Right cardiac atrium (tissue), 5 donors: ENCODE measurements at regions not wholly inside any gene's neighbourhood (a gene's known extent, or its start where the extent isn't known, plus 50 kb on each side); places are given as distances from the start of the nearest gene placed in this dataset.

Experiments
- ATAC-seq, 2 donors: fragments of 200-7000 bp; cut with Tn5 transposase; one replicate each; pipeline versions ENCODE4 v1.8.0 to v1.9.1; 2020; ENCODE audit warnings: moderate library complexity in 2 of 2, mild to moderate bottlenecking in 1 of 2
- DNase-seq, 3 donors: peaks; one replicate each; pipeline ENCODE4 v3.0.0-alpha.2; 2020
- H3K27ac ChIP-seq: one replicate; pipeline ENCODE4 v1.5.1; 2013; ENCODE audit warnings: mild to moderate bottlenecking, low read length, control low read depth, moderate library complexity
- H3K27me3 ChIP-seq: one replicate; pipeline ENCODE4 v1.6.1; 2013; ENCODE audit not compliant: control insufficient read depth, insufficient read depth
- H3K4me1 ChIP-seq: one replicate; pipeline ENCODE4 v1.6.1; 2013; ENCODE audit warnings: low read length; ENCODE audit not compliant: control insufficient read depth, insufficient read depth
- H3K4me3 ChIP-seq: one replicate; pipeline ENCODE4 v1.5.1; 2013; ENCODE audit warnings: low read length, control low read depth
- H3K9me3 ChIP-seq: one replicate; pipeline ENCODE4 v1.6.1; 2013; ENCODE audit warnings: low read length; ENCODE audit not compliant: control insufficient read depth
- WGBS: extraction: QIAGEN DNeasy Blood & Tissue Kit; methylation state at CpG from one replicate; pipeline ENCODE4 v1.1.7; 2013; 5-methylcytosine and 5-hydroxymethylcytosine counted together
- intact Hi-C, 4 donors: fragments of 100-400 bp; cut with DNase I; formaldehyde crosslinking; loops; one replicate each; pipeline versions ENCODE4 v1.11.0 to v1.14.0; 2022 to 2023
- donor health status: healthy with polysubstance abuse.
- donor health status: DM: no; HTN: yes; CAD: no.
- donor health status: DM: no; HTN: no; CAD: no.
- donor health status: DM: no; HTN: yes; CAD: no; lungs with severe emphysema.
- donor health status: DM: yes; HTN: yes; CAD: no.

- DNase-seq: no peak
- no peaks in the 10 kb centered on the region for H3K4me1 ChIP-seq
- intact Hi-C loops: no loop called here
- 86% methylated on average over 2 of the region's 2 CpGs for WGBS
- no peak overlapping the region for H3K27ac ChIP-seq
- H3K9me3 ChIP-seq: no peaks in the 10 kb centered on the region
- no peak for ATAC-seq
- H3K27me3 ChIP-seq: no peaks in the 10 kb centered on the region
- no peak overlapping the region for H3K4me3 ChIP-seq
These were observed 319.6 kb downstream of the GPATCH2 start for GRCh38 chr1:217311269-217311668.

- no peaks in the 10 kb centered on the region for H3K27me3 ChIP-seq
- no peak for ATAC-seq
- H3K27ac ChIP-seq: no peak overlapping the region
- WGBS: 46% methylated on average over 1 of the region's 1 CpG
- intact Hi-C loops: no loop called here
- no peaks in the 10 kb centered on the region for H3K4me1 ChIP-seq
- H3K4me3 ChIP-seq: no peak overlapping the region
- H3K9me3 ChIP-seq: no peaks in the 10 kb centered on the region
- DNase-seq: no peak
These were observed 349.6 kb downstream of the GPATCH2 start for GRCh38 chr1:217281332-217281731.

GRCh38 chr1:217275655-217276398, 355.1 kb downstream of the GPATCH2 start:
- intact Hi-C loops: no loop called here
- 44% methylated on average over 6 of the region's 6 CpGs for WGBS
- DNase-seq: no peak
- Histone ChIP-seq H3K27ac (no peak overlapping the region), H3K27me3 (no peaks in the 10 kb centered on the region), H3K4me1 (peaks cover 2% of the 10 kb centered on the region), H3K9me3 (no peaks in the 10 kb centered on the region), H3K4me3 (no peak overlapping the region)
- no peak for ATAC-seq

- WGBS: 56% methylated on average over 2 of the region's 2 CpGs
- intact Hi-C loops: no loop called here
- Histone ChIP-seq H3K9me3 (no peaks in the 10 kb centered on the region), H3K4me1 (peaks cover 2% of the 10 kb centered on the region), H3K27me3 (no peaks in the 10 kb centered on the region), H3K4me3 (no peak overlapping the region), H3K27ac (no peak overlapping the region)
- DNase-seq (no peak), ATAC-seq (no peak)
These were observed 355.8 kb downstream of the GPATCH2 start for GRCh38 chr1:217274927-217275654.

DNA sequence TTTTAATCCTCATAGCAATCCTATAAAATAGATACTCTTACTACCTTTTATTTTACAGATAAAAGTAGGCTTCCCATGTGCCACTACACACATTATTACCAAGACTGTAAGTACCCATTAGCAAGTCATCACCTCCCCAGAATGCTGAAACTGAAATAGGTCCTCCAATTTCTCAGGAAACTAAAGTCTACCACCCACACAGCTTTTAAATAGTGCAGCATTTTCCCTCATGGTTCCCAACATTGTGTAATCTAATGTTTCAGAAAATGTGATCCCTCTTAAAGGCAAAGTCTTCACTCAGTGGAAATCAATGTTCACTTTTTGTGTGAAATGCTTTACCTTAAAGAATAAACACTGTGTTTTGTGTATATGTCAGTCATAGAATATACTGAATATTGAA, 356.5 kb downstream of the GPATCH2 start:
- ATAC-seq (no peak), DNase-seq (no peak)
- Histone ChIP-seq H3K27ac (no peak overlapping the region), H3K4me3 (no peak overlapping the region), H3K4me1 (peaks cover 2% of the 10 kb centered on the region), H3K9me3 (no peaks in the 10 kb centered on the region), H3K27me3 (no peaks in the 10 kb centered on the region)
- intact Hi-C loops: no loop called here

DNA sequence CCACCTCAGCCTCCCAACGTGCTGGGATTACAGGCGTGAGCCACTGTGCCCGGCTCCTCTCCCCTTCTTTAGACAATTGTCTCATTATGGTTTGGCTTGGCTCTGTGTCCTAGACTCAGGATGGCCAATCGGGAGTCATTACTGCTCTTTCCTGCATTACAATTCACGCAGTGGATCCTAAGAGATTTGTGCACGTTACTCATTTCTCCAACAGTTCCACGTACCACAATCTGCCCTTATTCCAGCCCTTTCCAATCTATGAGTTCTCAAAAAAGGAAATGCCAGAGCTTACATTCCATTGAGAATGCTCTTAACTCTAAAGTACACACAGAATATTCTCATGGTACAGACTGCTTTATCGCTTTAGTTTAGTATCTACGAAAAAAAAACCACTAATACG, 357.0 kb downstream of the GPATCH2 start:
- DNase-seq (no peak), ATAC-seq (no peak)
- H3K9me3 ChIP-seq: no peaks in the 10 kb centered on the region
- H3K4me3 ChIP-seq: no peak overlapping the region
- H3K27ac ChIP-seq: no peak overlapping the region
- H3K4me1 ChIP-seq: peaks cover 2% of the 10 kb centered on the region
- no peaks in the 10 kb centered on the region for H3K27me3 ChIP-seq
- 74% methylated on average over 10 of the region's 10 CpGs for WGBS
- intact Hi-C loops: no loop called here

- Histone ChIP-seq H3K27me3 (no peaks in the 10 kb centered on the region), H3K4me1 (peaks cover 2% of the 10 kb centered on the region), H3K27ac (no peak overlapping the region), H3K9me3 (no peaks in the 10 kb centered on the region), H3K4me3 (no peak overlapping the region)
- DNase-seq (no peak), ATAC-seq (no peak)
- WGBS: 45% methylated on average over 2 of the region's 2 CpGs
- intact Hi-C loops: no loop called here
These were observed 358.5 kb downstream of the GPATCH2 start for GRCh38 chr1:217272385-217272784.

DNA sequence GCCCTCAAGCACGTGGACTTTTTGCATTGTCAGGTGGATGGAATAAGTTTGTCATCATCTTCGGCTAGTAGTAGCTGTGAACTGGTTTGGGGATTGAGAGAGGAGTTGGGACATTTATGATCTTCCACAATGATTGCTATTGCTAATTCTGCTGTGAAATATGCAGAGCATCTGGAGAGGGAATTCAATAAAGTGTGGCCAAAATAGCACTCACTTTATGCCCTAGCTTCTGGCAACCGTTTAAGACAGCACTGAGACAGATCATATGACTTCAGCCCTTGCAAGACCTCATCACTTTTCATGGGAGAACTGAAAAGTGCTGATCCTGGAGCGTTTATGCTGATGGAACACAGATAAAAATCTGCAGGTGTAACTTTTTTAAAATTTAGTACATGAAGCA, 360.8 kb downstream of the GPATCH2 start:
- 34% methylated on average over 4 of the region's 4 CpGs for WGBS
- no peaks in the 10 kb centered on the region for H3K9me3 ChIP-seq
- DNase-seq (no peak), ATAC-seq (no peak)
- no peak overlapping the region for H3K4me3 ChIP-seq
- intact Hi-C loops: no loop called here
- H3K27me3 ChIP-seq: no peaks in the 10 kb centered on the region
- no peak overlapping the region for H3K27ac ChIP-seq
- H3K4me1 ChIP-seq: peaks cover 2% of the 10 kb centered on the region

- Histone ChIP-seq H3K4me3 (no peak overlapping the region), H3K4me1 (peaks cover 2% of the 10 kb centered on the region), H3K27me3 (no peaks in the 10 kb centered on the region), H3K27ac (no peak overlapping the region), H3K9me3 (no peaks in the 10 kb centered on the region)
- no peak for ATAC-seq
- whole genome bisulfite sequencing: 86% methylated on average over 5 of the region's 5 CpGs
- intact Hi-C loops: no loop called here
- no peak for DNase-seq
These were observed 362.8 kb downstream of the GPATCH2 start for GRCh38 chr1:217268058-217268457.

- Histone ChIP-seq H3K9me3 (no peaks in the 10 kb centered on the region), H3K4me3 (no peak overlapping the region), H3K27ac (no peak overlapping the region), H3K4me1 (no peaks in the 10 kb centered on the region), H3K27me3 (no peaks in the 10 kb centered on the region)
- no peak for ATAC-seq
- intact Hi-C loops: no loop called here
- no peak for DNase-seq
- 87% methylated on average over 2 of the region's 2 CpGs for WGBS
These were observed 369.3 kb downstream of the GPATCH2 start for GRCh38 chr1:217261636-217262035.

DNA sequence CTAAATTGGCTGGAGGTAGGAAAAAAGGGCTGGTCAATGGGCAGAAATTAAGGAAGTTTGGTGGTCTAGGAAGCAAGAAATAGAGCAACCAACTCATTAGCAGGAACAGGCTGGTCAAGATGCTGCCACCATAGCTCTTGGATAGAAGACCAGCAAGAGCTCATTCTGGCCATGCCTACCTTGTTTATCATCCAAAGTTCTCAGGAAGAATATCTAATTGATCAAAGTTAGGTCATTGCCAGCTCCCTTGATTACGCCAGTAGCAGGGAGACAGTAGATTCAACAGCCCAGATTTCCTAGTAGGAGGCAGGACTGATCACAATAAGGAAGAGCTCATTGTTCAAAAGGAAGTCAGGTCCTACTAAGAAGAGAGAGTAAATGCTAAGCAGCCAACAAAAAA, 370.2 kb downstream of the GPATCH2 start:
- H3K27ac ChIP-seq: no peak overlapping the region
- no peaks in the 10 kb centered on the region for H3K4me1 ChIP-seq
- WGBS: 77% methylated on average over 1 of the region's 1 CpG
- H3K9me3 ChIP-seq: no peaks in the 10 kb centered on the region
- H3K27me3 ChIP-seq: no peaks in the 10 kb centered on the region
- intact Hi-C loops: no loop called here
- ATAC-seq (no peak), DNase-seq (no peak)
- no peak overlapping the region for H3K4me3 ChIP-seq
